Myocyte (in vitro differentiated cells): ENCODE measurements at regions not wholly inside any gene's neighbourhood (a gene's known extent, or its start where the extent isn't known, plus 50 kb on each side); places are given as distances from the start of the nearest gene placed in this dataset.

Experiments used
- DNase-seq: peaks from one replicate; pipeline ENCODE4 v3.0.0-alpha.2; 2012; ENCODE audit warnings: low read depth

DNA sequence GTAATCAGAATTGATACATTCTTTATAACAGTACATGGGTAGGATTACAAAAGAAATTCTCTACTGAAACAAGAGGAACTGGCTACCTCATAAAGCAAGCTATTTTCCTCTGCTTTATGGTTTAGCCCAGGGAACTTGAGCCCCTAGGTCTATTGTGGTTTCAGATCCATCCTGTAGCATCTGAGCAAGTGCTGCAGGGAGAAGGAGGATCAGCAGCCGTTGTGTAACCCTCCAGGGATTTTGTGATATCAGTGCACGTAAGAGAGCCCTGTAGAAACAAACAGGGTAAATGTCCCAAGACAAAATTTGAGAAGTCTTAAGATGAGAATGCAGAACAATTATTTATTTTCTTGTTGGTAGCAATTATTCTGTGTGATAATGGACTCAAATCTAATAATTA is 165.2 kb upstream of the DEFB112 start:
- no peak for DNase-seq

DNA sequence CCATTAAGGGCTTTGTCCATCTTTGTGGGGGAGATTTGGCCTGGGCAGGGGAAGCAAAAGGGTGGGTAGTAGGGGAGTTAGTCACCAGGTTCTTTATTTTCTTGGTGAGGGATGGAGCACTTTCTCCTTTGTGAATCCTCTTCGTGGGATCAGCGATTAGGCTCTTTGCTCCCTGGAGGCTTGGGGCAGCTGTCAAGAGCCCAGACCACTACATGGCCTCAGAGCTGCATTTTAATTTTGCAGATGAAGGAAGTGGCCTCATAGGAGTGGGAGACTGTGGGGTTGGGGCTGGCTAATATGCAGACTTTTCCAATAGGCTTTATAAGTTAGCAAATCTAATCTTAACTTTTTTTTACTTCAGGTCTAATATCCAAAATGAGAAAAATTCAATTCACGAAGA is 168.1 kb upstream of the DEFB112 start:
- DNase-seq = no peak

DNA sequence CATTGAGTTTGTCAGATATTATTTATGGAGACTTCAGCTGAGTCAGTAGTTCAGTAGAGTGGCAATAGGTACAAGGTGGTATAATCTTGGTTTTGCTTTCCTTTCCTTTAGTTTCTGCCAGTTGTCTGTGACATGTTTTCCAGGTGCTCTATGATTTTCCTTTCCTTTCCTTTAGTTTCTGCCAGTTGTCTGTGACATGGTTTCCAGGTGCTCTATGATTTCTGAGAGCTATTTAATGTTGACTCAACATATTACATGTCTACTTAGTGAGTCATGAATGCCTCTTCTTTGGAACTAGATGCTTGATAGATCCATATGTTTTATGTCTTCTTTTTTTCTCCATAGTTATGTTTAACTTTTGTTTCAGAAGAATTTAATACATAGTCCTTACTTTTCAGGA is 186.4 kb upstream of the DEFB112 start:
- no peak for DNase-seq

DNA sequence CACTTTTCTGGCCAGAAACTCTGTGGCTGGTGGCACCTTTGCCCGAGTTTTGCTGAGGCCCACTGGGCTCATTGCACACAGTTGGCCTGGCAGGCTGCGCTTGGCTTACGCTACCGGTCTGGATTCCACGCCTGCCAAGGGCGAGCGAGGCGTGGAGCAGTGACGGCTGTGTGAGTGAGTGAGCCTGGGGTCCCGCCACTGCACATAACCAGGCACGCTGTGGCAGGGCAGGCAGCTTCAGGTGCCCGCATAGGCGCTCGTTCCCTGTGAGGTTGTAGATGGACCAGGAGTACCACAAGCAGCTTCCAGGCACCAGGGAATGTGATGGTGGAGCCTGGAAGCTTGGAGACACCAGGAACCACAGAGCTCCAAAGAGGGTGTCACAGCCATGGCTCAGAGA is 190.1 kb upstream of the DEFB112 start:
- DNase-seq = no peak

DNA sequence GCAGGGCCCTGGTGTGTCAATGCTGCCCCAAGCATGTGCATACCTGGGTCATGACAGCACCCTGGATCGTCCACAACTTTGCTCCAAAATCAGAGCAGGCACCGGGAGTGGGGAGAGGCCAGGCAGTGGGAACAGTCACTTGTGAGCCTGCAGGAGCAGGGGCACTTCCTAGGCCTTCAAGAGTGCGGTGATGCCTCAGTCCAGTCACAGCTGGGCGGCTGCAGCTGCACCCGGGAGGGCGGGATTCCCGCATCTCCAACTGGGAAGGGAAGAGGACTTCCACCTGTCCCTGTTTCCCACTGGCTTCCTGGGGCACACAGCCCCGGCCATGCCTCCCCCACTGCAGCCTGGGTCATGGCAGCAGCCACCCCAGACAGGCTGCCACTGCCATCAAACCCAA is 191.3 kb upstream of the DEFB112 start:
- DNase-seq = no peak

DNA sequence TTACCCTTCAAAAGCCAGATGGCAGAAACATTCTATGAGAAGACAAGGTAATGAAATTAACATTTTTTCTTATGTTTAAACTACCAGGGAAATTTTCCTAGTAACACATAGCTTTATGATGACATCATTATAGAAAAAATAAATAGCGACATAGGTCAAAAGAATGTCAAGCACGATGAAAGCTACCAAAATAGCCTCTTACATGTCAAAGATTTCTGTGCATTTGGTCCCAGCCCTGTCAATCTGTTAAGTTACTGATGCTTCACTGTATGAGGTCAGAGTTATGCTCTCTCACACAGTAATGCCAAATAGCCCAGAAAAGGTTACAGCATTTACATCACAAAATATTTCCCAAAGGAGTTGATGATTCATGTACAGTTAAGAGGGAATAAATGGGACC is 199.8 kb upstream of the DEFB112 start:
- DNase-seq = no peak

DNA sequence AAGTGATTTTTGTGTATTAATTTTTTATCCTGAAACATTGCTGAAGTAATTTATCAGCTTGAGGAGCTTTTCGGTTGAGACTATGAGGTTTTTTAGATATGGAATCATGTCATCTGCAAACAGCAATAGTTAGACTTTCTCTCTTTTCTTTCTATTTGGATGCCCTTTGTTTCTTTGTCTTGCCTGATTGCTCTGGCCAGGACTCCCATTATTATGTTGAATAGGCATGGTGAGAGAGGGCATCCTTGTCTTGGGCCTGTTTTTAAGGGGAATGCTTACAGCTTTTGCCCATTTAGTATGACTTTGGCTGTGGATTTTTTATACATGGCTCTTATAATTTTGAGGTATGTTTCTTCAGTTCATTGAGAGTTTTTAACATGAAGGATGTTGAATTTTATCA is 207.6 kb upstream of the DEFB112 start:
- DNase-seq = no peak

DNA sequence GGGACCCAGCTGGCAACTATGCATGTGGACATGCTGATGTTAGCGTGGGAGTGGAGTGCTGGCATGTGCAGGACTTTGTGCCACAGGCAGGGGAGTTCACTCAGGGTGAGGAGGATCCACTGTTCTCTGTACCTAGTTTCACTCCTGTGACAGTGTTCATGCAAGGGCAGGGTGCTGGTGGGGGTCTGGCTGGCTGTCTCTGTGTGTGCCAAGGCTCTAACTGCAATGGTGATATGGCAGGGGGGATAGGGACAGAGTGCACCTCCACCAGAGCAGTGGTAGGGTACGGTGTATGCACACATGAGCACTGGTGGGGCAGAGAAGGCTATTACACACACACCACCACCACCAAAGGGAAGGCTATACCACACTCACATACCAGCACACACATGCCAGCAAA is 210.2 kb upstream of the DEFB112 start:
- no peak for DNase-seq

DNA sequence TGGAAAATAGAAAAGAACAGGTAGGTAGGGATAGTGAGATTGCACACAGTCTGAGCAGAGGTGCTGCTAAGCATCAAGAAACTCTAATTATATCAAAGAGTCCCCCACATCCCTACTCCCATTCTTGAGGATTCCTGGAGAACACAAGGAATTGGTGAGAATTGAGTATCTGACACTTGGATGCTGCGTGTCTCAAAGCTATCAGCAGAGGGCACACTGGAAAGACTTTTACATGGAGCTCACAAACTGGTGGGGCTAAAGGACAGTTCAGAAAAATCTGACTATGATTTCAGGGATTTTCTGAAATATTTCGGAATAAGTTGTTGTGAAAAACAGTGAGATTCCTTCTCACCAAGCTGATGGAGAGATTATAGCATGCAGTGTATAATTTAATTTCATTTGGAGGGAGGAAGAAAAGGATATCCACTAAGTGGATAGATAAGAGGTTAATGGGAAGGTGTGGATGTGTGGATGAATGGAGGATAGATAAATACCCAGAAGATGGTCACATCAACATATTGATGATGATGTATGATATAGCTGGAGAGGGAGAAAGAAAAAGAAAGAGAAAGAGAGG is 215.4 kb upstream of the DEFB112 start:
- DNase-seq = no peak

DNA sequence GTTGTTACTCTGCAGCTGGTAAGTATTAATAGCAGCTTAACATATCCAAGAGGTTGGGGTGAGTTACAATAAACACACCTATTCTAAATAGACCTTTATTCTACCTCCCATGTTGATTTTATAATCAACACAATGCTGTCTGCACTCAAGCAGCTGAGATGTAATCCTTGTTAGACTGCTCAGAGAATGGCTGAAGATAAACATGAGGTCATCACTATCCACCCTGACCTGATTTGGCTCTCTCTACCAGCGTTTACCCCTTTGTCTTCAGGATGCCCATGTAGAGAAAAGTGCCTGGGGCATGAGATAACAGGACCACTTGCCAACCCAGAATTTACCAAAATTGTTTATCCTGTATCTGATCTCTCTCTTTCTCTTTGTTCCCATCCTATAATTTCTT is 220.7 kb upstream of the DEFB112 start:
- DNase-seq = no peak

DNA sequence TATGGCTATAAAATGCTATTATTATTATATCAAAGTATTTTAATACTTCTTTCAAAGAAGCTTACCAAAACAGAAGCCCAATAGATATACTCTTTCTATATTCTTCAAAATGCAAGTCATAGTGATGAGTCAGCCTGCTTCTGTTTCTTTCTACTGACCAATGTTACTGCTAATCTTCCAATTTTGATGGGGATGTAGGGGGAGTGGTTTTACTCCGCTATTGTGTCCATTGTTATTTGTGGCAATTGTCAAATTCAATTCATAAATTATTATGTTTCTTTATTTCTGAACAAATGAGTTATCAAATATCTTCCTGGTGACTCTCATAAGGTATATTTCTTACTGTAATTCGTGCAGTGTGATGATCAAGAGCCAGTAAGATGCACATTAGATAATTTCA is 221.5 kb upstream of the DEFB112 start:
- DNase-seq = no peak

DNA sequence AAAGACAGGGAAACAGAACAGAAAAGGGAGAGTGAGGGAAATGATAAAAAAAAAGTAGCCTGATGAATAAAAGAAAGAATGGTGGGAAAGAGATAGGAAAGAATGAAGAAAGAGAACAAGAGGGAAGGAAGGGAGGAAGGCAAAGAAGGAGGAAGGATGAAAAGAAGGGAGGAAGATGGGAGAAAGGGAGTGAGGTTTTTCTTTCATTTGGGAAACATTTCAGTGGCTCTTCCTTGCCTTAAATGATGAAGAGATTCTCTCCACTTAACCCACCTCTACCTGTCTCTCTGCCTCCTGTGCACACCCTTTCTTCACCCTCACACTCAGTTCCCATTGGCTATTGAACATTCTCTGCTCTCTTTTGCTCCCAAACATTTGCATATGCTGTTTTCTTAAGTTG is 222.1 kb upstream of the DEFB112 start:
- no peak for DNase-seq

DNA sequence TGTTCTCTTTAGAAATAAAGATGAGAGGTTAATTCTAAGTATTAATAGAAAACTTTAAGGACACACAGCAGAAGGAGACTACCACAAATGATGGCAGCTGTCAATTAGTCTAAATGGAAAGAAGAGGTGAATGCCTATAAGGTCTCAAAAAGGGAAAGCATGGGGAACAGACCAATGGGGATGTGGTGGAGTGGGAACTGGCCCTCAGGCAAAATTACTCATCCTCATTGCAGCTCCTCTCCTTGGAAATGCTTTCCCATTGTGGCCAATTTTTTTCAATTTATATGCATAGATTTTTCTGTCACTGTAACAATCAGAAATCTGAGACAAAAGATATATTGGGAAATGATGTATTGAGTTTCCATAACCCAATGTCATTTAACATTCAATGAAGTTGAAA is 222.9 kb upstream of the DEFB112 start:
- no peak for DNase-seq

DNA sequence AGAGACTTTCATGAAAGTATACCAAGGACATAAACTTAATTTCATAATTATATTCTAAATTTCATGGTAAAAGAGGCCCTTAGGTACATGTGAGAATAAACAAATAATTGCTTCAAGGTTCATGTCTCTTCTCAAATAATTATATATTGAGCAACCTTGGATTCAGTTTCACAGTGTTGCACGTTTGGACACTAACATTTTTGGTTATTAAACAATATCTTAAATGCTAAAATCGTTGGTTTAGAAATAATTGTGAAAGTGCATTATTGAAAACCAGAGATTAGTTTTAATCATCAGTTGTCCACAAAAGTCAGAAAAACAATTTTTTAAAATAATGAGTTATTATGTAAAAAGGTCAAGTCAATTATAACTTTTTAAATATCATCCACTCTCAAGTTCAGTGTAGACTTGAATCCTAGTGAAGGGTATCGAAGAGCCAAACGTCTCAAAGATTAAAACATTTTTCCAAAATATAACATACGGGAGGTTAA is 227.1 kb upstream of the DEFB112 start:
- DNase-seq = no peak

DNA sequence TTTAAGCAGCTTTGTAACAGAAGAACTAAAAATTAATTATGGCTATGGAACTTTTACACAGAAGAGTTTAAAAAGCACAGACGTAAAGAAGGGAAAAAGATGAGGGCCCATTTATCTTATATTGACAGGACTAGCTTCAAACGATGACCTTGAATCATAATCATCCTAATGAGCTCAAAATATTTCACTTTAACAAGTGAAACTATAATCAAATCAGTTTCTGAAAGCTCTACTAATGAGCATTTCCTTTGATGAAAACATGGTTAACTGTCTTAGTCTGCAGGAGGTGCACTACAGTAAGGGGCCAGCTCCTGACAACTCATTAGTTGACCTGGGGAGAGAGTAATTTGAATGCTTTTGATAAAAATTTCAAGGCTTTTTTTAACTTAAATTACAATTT is 228.0 kb upstream of the DEFB112 start:
- no peak for DNase-seq

DNA sequence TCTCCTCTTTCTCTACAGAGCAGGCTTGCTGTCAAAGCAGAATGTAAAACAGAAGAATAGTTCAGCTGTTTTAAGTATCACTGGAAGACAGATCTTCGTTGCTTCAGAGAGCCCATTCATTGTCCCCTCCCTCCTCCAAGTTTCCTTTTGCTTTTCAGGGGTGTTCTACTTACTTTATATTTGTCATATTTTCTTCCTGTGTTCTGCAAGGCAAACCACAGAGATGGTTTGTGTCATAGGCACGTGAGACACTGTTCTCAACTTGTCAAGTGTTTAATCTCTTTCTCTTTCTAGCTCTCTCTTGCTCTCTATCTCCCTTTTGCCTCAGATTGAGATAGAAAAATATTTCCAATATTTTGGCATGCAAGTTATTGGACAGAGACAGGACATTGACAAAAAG is 228.9 kb upstream of the DEFB112 start:
- DNase-seq = no peak

DNA sequence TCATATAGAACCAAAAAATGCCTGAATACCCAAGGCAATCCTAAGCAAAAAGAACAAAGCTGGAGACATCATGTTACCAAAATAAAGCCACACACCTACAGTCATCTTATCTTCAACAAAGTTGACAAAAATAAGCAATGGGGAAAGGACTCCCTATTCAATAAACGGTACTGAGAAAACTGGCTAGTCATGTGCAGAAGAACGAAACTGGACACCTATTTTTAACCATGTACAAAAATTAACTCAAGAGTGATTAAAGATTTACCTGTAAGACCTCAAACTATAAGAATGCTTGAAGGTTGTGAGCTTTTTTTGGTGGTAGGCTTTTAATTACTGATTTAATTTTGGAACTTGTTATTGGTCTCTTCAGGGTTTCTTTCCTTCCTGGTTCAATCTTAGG is 236.0 kb upstream of the DEFB112 start:
- no peak for DNase-seq

DNA sequence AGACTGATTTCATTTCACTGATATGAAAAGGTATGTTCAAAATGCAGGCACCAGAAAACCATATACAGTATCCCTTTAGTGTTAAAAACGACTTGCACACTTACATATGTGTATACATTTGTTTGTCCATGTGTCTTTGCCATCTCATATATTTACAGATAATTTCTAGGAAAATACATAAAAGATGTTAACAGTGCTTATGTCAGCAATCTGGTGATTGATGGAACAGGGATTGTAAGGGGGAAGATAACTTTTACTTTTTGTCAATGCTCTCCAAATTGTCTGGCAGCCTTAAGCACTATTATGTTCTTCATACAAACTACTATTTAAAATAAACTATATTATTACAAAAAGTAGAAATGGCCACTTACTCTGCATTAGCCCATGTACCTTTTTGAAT is 238.5 kb upstream of the DEFB112 start:
- no peak for DNase-seq

DNA sequence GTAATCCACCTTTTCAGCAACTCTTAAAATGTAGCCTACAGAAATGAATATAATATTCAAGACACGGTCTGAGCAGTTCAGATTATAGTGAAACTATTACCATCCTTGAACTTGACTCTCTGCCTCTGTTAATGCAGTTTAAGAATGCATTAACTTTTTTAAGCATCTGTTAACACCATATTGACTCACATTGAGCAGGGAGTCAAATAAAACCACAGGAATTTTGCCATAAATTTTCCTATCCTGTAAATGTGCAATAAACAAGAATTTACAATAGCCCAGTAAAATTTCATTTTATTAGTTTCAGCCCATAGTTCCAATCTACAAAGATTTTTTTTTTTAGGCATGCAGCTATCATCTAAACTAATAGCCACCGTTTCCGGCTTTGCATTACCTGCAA is 239.2 kb upstream of the DEFB112 start:
- DNase-seq = no peak

DNA sequence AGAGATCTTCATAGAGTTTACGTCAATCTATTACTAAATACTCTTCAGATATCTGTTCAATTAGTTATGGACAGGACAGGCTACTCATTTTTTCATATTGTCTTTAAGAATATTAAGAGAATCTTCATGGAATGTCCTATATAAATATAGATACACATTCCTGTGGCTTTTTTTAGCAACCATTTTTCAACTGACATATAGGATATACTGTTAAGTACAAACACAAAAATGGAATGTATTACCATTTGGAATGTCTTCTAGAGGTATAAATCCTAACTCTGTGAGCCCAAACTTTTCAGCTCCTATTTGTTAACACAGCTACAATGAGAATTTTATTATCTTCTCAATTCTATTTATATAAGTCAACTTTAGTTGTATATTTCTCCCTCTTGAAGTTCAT is 239.6 kb upstream of the DEFB112 start:
- no peak for DNase-seq

DNA sequence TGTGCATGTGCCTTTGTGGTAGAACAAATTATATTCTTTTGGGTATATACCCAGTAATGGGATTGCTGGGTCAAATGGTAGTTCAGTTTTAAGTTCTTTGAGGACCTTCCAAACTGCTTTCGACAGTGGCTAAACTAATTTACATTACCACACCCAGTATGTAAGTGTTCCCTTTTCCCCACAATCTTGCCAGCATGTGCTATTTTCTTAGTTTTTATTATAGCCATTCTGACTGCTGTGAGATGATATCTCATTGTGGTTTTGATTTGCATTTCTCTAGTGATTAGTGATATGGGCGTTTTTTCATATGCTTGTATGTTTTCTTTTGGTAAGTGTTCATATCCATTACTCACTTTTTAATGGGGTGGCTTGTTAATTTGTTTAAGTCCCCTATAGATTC is 251.6 kb upstream of the DEFB112 start:
- DNase-seq = no peak

DNA sequence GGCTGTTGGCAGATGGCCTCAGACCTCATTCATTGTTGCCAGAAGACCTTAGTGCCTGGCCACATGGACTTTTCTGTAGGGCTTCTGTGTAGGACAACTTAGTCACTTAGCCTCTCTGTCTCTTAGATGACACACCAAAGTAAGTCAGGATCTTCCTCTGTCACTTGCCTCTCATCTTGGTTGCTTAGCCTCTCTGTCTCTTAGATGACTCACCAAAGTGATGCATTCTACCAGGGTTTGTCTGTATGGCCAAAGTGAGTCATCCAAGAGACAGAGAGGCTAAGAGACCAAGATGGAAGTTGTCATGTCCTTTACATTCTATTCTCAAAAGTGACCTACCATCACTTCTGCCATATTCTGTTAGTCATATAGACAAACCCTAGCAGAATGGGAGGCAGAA is 255.9 kb upstream of the DEFB112 start:
- DNase-seq = no peak

DNA sequence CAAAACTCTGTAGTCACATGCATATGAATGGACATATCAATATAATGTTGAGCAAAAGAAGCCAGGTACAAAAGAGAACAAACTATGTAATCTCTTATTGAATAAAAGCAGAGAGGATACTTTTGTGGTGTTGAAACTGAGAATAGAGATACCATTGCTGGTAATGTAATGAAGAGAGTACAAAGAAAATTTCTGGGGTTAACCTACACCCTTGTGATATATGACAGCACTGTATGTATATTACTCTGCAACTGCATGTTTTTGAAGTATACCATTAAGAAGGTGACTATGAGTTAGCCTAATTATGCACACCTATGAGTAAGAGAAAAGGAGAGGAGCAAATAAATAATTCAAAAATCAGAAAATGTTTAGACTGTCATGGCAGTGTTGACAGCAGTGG is 268.8 kb upstream of the DEFB112 start:
- DNase-seq = no peak

DNA sequence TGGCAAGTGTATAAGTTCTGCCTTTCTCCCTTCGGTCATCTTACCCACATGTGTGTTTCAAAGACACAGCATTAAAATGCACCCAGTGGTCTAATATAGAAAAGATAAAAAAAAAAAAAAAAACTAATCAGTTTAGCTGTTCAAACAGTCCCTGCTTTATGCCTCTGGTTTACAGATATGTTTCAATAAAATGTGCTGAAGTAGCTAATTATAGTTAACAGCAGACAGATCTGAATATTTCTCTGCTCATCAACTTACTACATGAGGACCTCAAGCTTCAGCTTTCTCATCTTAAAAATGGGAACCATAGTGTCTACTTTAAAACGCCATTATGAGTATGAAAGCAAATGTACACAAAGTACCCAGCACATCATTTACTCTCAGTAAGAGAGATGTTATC is 280.6 kb upstream of the DEFB112 start:
- no peak for DNase-seq
